ENCODE measurements at regions not wholly inside any gene's neighbourhood (a gene's known extent, or its start where the extent isn't known, plus 50 kb on each side); places are given as distances from the start of the nearest gene placed in this dataset.

DNA sequence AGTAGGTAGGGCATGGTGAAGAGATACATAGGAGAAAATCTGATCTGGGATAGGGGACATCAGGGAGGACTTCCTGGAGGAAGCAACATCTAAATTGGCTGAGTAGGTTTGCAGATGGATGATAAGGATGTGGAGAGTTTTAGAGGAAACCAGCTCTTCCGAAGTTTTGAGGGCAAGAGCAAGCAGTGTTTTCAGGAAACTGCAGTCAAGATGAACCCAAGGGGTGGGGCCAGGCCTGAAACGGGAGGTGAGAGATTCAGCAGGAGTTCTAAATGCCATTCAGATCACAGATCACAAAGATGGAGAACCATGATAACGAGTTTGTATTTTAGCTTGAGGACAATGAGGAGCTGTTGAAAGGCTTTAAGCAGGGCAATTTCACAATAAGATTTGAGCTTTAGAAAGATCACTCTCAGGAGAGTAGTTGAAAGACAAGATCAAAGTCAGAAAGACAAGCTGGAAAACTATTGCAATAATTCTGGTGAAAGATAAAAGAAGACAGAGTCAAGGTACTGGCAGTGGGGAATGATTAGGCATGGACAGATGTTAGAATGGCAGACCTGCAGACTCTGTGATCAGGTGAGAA, 70.1 kb upstream of the PLXNC1 start:
- TF ChIP-seq POLR2AphosphoS5 (IDR thresholded peaks at IDR 0.05; ENCODE audit: low read depth, low read length) (no peak), POLR2A (IDR thresholded peaks at IDR 0.05; ENCODE audit: borderline replicate concordance, extremely low read depth, insufficient read depth, insufficient read length) (no peak), SIN3A (IDR thresholded peaks at IDR 0.05; ENCODE audit: low read depth) (no peak), CEBPB (IDR thresholded peaks at IDR 0.05; ENCODE audit: low read depth) (no peak), YY1 (IDR thresholded peaks at IDR 0.05; ENCODE audit: extremely low read depth, insufficient replicate concordance, low read depth, low read length) (no peak), EZH2 (IDR thresholded peaks at IDR 0.05) (no peak), EZH2phosphoT487 (IDR thresholded peaks at IDR 0.05; ENCODE audit: borderline replicate concordance) (no peak), ZNF274 (IDR thresholded peaks at IDR 0.05; ENCODE audit: low read depth, low read length) (no peak)
- TF ChIP-seq, protein P1, sequence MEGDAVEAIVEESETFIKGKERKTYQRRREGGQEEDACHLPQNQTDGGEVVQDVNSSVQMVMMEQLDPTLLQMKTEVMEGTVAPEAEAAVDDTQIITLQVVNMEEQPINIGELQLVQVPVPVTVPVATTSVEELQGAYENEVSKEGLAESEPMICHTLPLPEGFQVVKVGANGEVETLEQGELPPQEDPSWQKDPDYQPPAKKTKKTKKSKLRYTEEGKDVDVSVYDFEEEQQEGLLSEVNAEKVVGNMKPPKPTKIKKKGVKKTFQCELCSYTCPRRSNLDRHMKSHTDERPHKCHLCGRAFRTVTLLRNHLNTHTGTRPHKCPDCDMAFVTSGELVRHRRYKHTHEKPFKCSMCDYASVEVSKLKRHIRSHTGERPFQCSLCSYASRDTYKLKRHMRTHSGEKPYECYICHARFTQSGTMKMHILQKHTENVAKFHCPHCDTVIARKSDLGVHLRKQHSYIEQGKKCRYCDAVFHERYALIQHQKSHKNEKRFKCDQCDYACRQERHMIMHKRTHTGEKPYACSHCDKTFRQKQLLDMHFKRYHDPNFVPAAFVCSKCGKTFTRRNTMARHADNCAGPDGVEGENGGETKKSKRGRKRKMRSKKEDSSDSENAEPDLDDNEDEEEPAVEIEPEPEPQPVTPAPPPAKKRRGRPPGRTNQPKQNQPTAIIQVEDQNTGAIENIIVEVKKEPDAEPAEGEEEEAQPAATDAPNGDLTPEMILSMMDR (IDR thresholded peaks at IDR 0.05 in 2 of 3, conservative IDR thresholded peaks at IDR 0.05 in 1 of 3; ENCODE audit: borderline replicate concordance in 1 of 3, insufficient read depth in 1 of 3, low read depth in 2 of 3, low read length in 2 of 3): no peak

Data from HCT116 (cell line).